GM23248 (cell line): ENCODE measurements at regions not wholly inside any gene's neighbourhood (a gene's known extent, or its start where the extent isn't known, plus 50 kb on each side); places are given as distances from the start of the nearest gene placed in this dataset.
A peak's percentile ranks its signal among the peaks of the same experiment; 100 is the strongest.

Source experiments
- DNase-seq: peaks from one replicate; pipeline ENCODE4 v3.0.0-alpha.2; 2015
- H2AFZ ChIP-seq: fragments of 200-600 bp; sonication (generic); 2 replicates; pipeline ENCODE4 v1.6.1; 2016; ENCODE audit warnings: antibody characterized with exemption
- H3F3A ChIP-seq: fragments of 200-600 bp; sonication (generic); 2 replicates; pipeline ENCODE4 v1.6.1; 2016; ENCODE audit warnings: mild to moderate bottlenecking, antibody characterized with exemption, mixed run types; ENCODE audit not compliant: insufficient read depth
- H3K27ac ChIP-seq: fragments of 200-600 bp; sonication (generic); 2 replicates; pipeline ENCODE4 v1.5.1; 2016; ENCODE audit warnings: mild to moderate bottlenecking
- H3K27me3 ChIP-seq: fragments of 200-600 bp; sonication (generic); replicated peaks from 2 replicates; pipeline ENCODE4 v1.6.1; 2016; ENCODE audit warnings: mild to moderate bottlenecking; ENCODE audit not compliant: insufficient read depth
- H3K36me3 ChIP-seq: fragments of 200-600 bp; sonication (generic); 2 replicates; pipeline ENCODE4 v1.6.1; 2016; ENCODE audit warnings: low read depth, mild to moderate bottlenecking
- H3K4me1 ChIP-seq: fragments of 200-600 bp; sonication (generic); 2 replicates; pipeline ENCODE4 v1.6.1; 2016; ENCODE audit warnings: mild to moderate bottlenecking; ENCODE audit not compliant: insufficient read depth
- H3K4me2 ChIP-seq: fragments of 200-600 bp; sonication (generic); one replicate; pipeline ENCODE4 v1.6.1; 2016; ENCODE audit warnings: mild to moderate bottlenecking; ENCODE audit not compliant: unreplicated experiment
- H3K4me3 ChIP-seq: fragments of 200-600 bp; sonication (generic); 2 replicates; pipeline ENCODE4 v1.5.1; 2016; ENCODE audit warnings: mild to moderate bottlenecking
- H3K79me2 ChIP-seq: fragments of 200-600 bp; sonication (generic); 2 replicates; pipeline ENCODE4 v1.6.1; 2016; ENCODE audit warnings: mild to moderate bottlenecking; ENCODE audit not compliant: insufficient read depth
- H3K9ac ChIP-seq: fragments of 200-600 bp; sonication (generic); 2 replicates; pipeline ENCODE4 v1.6.1; 2016; ENCODE audit warnings: mild to moderate bottlenecking
- H3K9me2 ChIP-seq: fragments of 200-600 bp; sonication (generic); 2 replicates; pipeline ENCODE4 v1.6.1; 2016; ENCODE audit warnings: mixed run types, mild to moderate bottlenecking, moderate library complexity; ENCODE audit not compliant: insufficient read depth
- H3K9me3 ChIP-seq: fragments of 200-600 bp; sonication (generic); one replicate; pipeline ENCODE4 v1.6.1; 2017; ENCODE audit warnings: low read depth
- H4K20me1 ChIP-seq: fragments of 200-600 bp; sonication (generic); 2 replicates; pipeline ENCODE4 v1.6.0; 2016; ENCODE audit not compliant: insufficient read depth
- EZH2 ChIP-seq: fragments of 200-600 bp; sonication (generic); IDR thresholded peaks from 2 replicates; pipeline ENCODE4 v1.6.1; 2018; ENCODE audit warnings: antibody characterized with exemption, mild to moderate bottlenecking; ENCODE audit not compliant: insufficient read depth, poor library complexity, severe bottlenecking
- EZH2phosphoT487 ChIP-seq: fragments of 200-600 bp; sonication (generic); IDR thresholded peaks from 2 replicates; pipeline ENCODE4 v1.6.1; 2018; ENCODE audit warnings: antibody characterized with exemption, moderate library complexity, mild to moderate bottlenecking, low read depth; ENCODE audit not compliant: insufficient read depth
- WGBS, 2 experiments: methylation state at CpG; one replicate each; pipeline ENCODE4 v1.1.6; 2015 to 2017; ENCODE audit warnings: low lambda C conversion rate in 2 of 2, low coverage in 1 of 2; ENCODE audit errors: missing lambda C conversion rate in 2 of 2; 5-methylcytosine and 5-hydroxymethylcytosine counted together
- in situ Hi-C: fragments of 300-500 bp; cut with MboI; formaldehyde crosslinking; loops from 2 replicates; pipeline ENCODE4 v1.15.0; 2020

DNA sequence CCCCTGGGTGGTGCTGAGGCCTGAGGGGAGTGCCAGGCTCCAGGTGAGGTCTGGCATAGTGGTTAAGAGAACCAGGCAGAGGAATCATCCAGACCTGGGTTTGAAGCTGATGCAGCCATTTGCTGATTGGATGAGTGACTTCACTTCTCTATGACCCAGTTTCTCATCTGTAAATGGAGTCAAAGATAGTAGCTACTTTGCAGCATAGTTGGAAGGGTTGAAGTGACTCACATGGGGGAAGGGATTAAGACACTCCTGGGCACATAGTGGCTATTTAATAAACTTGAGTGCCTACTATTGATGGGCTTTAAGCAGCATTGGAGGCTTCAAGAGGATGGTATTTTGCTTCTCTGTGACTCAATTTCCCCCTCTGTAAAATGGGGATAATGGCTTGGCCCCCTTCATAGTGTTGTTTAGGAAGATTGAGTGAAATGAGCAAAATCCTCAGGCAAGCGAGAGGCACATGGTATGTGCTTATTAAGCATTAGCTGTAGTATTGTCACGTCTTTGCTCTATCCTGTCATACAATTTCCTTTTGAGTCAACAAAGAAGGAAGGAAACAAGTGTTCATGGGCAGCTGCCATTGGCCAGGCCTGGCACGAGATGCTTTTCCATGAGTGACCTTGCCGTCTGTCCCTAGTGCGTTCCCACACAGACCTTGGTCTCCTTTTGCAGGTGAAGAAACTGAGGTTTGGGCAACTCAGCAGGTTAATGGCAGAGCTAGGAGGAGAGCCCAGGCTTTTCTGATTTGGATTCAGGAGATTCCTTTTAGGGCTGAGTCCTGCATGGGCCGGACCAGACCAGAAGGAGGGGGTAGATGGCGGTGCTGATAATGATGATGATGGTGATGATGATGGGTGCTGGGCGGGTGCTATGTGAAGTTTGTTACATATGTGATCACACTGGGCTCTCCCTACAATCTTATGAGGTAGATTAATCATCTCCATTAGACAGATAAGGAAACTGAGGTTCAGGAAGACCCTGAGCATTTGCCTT lies 131.1 kb upstream of the WNT4 start:
- Histone ChIP-seq H3K36me3 (no peaks in the 10 kb centered on the region), H3F3A (no peaks in the 10 kb centered on the region), H4K20me1 (no peaks in the 10 kb centered on the region), H3K27me3 (peaks cover 26% of the 10 kb centered on the region), H3K4me3 (no peak overlapping the region), H3K9me3 (no peaks in the 10 kb centered on the region), H3K9me2 (no peaks in the 10 kb centered on the region), H3K4me1 (no peaks in the 10 kb centered on the region), H3K4me2 (no peak overlapping the region), H3K9ac (no peak overlapping the region), H2AFZ (no peak overlapping the region), H3K27ac (no peak overlapping the region), H3K79me2 (no peaks in the 10 kb centered on the region)
- peak; percentile 34 for DNase-seq
- TF ChIP-seq EZH2phosphoT487: no peak
- no peak for TF ChIP-seq EZH2
- 79 to 83% methylated on average over 8 of the region's 8 CpGs for WGBS, 2 experiments
- in situ Hi-C loops: no loop called here

DNA sequence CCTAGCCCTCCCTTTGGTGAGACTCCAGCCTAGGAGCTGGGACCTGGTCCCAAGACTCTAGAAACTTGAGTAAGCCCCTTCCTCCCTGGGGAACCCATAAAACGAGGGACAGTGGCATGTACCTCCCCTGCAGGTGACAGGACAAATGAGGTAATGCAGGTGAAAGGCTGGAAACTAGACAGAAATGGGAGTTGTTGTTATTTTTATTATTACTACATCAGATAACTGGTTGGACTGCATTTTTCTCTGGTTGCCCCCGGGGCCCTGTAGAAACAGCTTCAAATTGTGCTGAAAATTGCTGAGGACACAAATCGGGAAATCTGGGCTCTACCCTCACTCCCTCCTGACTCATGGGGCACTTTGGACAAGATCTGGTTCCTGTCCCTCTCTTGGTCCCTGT lies 132.3 kb upstream of the WNT4 start:
- Histone ChIP-seq H3K4me2 (no peak overlapping the region), H3K9me3 (no peaks in the 10 kb centered on the region), H3K79me2 (no peaks in the 10 kb centered on the region), H3K36me3 (no peaks in the 10 kb centered on the region), H3K27ac (no peak overlapping the region), H3K9ac (no peak overlapping the region), H3K4me3 (no peak overlapping the region), H3F3A (no peaks in the 10 kb centered on the region), H4K20me1 (no peaks in the 10 kb centered on the region), H3K4me1 (no peaks in the 10 kb centered on the region), H3K27me3 (peaks cover 18% of the 10 kb centered on the region), H3K9me2 (no peaks in the 10 kb centered on the region), H2AFZ (no peak overlapping the region)
- WGBS, 2 experiments: 73 to 77% methylated on average over 3 of the region's 3 CpGs
- in situ Hi-C loops: no loop called here
- TF ChIP-seq EZH2 (no peak), EZH2phosphoT487 (no peak)
- DNase-seq: no peak

DNA sequence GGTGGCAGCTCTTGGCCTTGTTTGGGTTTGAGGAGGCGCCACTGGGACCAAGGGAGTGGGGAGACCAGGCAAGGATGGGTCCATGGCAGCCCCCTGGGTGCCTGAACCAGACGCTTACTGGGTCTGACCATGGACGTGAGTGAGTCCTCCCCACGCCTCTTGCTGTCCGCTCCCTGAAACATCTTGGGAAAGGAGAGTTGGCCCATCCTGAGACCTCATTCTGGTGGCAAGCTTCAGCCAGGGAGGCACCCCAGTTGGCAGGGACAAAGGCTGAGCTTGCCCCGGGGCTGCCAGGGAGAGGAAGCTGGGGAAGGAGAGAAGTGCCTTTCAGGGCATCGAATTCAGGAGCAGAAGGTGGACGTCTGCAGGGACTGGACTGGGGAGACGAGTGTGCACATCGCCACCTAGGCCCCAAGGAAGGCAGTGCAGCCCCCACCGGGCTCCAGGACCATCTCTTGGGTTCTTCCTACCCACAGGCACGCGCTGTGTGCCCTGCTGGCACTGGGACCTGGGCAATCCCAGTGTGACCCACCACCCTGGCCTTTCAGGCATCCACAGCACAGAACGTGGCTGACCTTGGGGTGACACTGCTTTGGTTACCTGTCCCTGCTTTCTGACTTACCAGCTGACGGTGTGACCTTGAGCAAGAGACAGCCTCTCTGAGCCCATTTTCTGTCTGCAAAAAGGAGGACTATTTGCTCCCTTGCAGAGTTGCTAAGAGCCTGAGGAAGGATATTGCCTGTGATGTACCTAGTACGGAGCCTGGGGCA lies 132.9 kb upstream of the WNT4 start:
- Histone ChIP-seq H3F3A (no peaks in the 10 kb centered on the region), H3K27ac (no peak overlapping the region), H3K9ac (no peak overlapping the region), H3K9me2 (no peaks in the 10 kb centered on the region), H3K4me3 (no peak overlapping the region), H3K27me3 (peaks cover 18% of the 10 kb centered on the region), H2AFZ (no peak overlapping the region), H3K4me2 (no peak overlapping the region), H3K9me3 (no peaks in the 10 kb centered on the region), H3K36me3 (no peaks in the 10 kb centered on the region), H3K4me1 (no peaks in the 10 kb centered on the region), H4K20me1 (no peaks in the 10 kb centered on the region), H3K79me2 (no peaks in the 10 kb centered on the region)
- in situ Hi-C loops: no loop called here
- TF ChIP-seq EZH2 (no peak), EZH2phosphoT487 (no peak)
- DNase-seq: peak; percentile 68
- 31 to 33% methylated on average over 13 to 16 of the region's 16 CpGs for WGBS, 2 experiments

DNA sequence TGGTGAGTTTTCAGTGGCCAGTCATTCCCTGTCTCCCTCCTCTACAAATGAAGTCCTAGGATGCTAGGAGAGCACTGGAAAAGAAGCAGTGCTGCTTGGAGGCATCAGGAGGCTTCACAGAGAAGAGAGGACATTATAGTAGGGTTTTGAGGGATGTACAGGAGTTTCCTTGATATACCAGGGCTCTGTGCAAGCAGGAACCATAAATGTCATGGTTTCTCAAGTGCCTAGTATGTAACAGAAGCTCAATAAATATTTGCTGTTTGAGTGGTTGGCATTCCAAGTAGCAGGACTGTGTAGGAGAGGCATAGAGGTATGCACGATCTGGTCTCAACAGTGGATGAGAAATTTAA lies 133.5 kb upstream of the WNT4 start:
- in situ Hi-C loops: no loop called here
- WGBS, 2 experiments: 20 to 29% methylated on average over 1 of the region's 1 CpG

More for the DNA sequence above, 133.5 kb upstream of the WNT4 start:
- no peaks in the 10 kb centered on the region for H3K9me3 ChIP-seq
- H3K27me3 ChIP-seq: peaks cover 18% of the 10 kb centered on the region
- H3K9me2 ChIP-seq: no peaks in the 10 kb centered on the region
- no peak for DNase-seq
- H3K4me2 ChIP-seq: no peak overlapping the region
- no peaks in the 10 kb centered on the region for H3K4me1 ChIP-seq
- H3K9ac ChIP-seq: no peak overlapping the region
- H3K79me2 ChIP-seq: no peaks in the 10 kb centered on the region
- no peak overlapping the region for H3K4me3 ChIP-seq
- no peak overlapping the region for H2AFZ ChIP-seq
- H3K27ac ChIP-seq: no peak overlapping the region
- TF ChIP-seq EZH2phosphoT487 (no peak), EZH2 (no peak)
- no peaks in the 10 kb centered on the region for H3F3A ChIP-seq
- no peaks in the 10 kb centered on the region for H3K36me3 ChIP-seq
- no peaks in the 10 kb centered on the region for H4K20me1 ChIP-seq
